ENCODE measurements at regions not wholly inside any gene's neighbourhood (a gene's known extent, or its start where the extent isn't known, plus 50 kb on each side); places are given as distances from the start of the nearest gene placed in this dataset.

- Histone ChIP-seq H3K27ac (no peak overlapping the region), H3K4me3 (ENCODE audit: low read depth, low read length) (no peak overlapping the region), H3K27me3 (ENCODE audit: insufficient read depth, low read depth, severe bottlenecking) (no peaks in the 10 kb centered on the region), H3K9me3 (ENCODE audit: severe bottlenecking) (no peaks in the 10 kb centered on the region), H3K36me3 (no peaks in the 10 kb centered on the region)
- DNase-seq, result no peak
- TF ChIP-seq, protein P1, sequence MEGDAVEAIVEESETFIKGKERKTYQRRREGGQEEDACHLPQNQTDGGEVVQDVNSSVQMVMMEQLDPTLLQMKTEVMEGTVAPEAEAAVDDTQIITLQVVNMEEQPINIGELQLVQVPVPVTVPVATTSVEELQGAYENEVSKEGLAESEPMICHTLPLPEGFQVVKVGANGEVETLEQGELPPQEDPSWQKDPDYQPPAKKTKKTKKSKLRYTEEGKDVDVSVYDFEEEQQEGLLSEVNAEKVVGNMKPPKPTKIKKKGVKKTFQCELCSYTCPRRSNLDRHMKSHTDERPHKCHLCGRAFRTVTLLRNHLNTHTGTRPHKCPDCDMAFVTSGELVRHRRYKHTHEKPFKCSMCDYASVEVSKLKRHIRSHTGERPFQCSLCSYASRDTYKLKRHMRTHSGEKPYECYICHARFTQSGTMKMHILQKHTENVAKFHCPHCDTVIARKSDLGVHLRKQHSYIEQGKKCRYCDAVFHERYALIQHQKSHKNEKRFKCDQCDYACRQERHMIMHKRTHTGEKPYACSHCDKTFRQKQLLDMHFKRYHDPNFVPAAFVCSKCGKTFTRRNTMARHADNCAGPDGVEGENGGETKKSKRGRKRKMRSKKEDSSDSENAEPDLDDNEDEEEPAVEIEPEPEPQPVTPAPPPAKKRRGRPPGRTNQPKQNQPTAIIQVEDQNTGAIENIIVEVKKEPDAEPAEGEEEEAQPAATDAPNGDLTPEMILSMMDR (IDR thresholded peaks at IDR 0.05; ENCODE audit: low read depth, low read length), result no peak
Measured at GRCh38 chr1:4307911-4308545, 346.4 kb upstream of the AJAP1 start.

- Histone ChIP-seq H3K36me3 (no peaks in the 10 kb centered on the region), H3K9me3 (ENCODE audit: severe bottlenecking) (peaks cover 5% of the 10 kb centered on the region), H3K27me3 (ENCODE audit: insufficient read depth, low read depth, severe bottlenecking) (no peaks in the 10 kb centered on the region), H3K27ac (no peak overlapping the region), H3K4me3 (ENCODE audit: low read depth, low read length) (no peak overlapping the region)
- no peak for DNase-seq
- TF ChIP-seq, protein P1 (IDR thresholded peaks at IDR 0.05; ENCODE audit: low read depth, low read length), result no peak
Measured at GRCh38 chr1:4308806-4309205, 345.6 kb upstream of the AJAP1 start.

DNA sequence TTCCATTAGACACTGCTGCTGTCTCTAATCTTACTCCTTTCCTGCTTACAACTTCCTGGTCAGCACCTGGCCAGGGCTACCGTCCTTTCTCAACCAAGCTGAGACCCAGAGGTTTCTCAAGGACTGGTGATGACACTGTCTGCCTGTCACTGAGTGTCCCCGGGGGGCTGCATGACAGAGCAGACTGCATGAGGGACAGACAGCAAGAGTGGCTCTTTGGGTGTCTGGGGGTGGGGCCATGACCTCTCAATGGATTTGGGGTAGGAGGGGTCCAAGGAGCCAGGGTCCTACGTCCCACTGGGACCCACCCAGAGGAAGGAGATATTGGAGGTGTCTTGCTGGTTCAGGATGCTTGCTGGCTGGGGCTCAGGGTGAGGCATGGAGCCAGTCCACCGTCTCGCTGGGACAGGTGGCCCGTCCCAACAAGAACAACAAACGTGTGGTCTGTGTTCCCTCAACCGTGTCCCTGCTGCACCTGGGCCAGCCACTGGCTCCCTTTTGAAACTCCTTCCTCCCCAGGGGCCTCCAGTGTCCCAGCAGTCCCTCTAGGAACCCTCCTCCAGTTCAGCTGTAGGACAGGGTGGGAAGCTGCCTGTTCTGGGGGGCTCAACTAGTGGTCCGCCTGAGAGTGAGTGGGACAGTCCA lies 344.6 kb upstream of the AJAP1 start:
- H3K9me3 ChIP-seq (ENCODE audit: severe bottlenecking), result peaks cover 11% of the 10 kb centered on the region

DNA sequence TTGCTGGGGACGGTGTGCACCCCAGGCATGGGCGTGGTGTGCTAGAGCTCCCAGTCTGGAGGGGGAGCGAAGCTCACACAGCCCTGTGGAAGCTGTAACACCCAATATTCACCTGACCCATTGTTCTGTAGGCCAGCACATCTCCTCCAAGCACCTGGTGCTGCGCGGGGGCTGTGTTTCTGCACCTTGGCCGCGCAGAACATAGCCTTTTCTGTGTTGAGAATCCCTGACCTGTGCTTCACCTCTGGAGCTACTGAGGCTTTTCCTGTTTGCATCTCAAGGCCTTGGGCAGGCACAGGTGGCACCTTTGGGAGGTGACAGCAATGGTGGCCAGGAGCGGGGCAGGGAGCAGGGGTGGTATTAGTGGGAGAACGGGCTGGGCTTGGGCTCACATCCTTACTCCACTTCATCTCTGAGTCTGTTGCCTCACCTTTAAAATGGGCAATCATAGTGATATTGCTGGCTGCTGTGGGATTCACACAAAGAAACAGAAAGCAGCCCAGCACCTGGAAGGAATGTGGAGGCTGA lies 343.9 kb upstream of the AJAP1 start:
- Histone ChIP-seq H3K9me3 (ENCODE audit: severe bottlenecking) (peaks cover 11% of the 10 kb centered on the region), H3K27ac (no peak overlapping the region), H3K4me3 (ENCODE audit: low read depth, low read length) (no peak overlapping the region), H3K36me3 (no peaks in the 10 kb centered on the region), H3K27me3 (ENCODE audit: insufficient read depth, low read depth, severe bottlenecking) (no peaks in the 10 kb centered on the region)
- no peak for DNase-seq
- TF ChIP-seq, protein P1 (IDR thresholded peaks at IDR 0.05; ENCODE audit: low read depth, low read length), result no peak

More for the DNA sequence above, 344.6 kb upstream of the AJAP1 start:
- no peak for DNase-seq
- no peak overlapping the region for H3K4me3 ChIP-seq (ENCODE audit: low read depth, low read length)
- TF ChIP-seq, protein P1 (IDR thresholded peaks at IDR 0.05; ENCODE audit: low read depth, low read length), result no peak
- H3K27me3 ChIP-seq (ENCODE audit: insufficient read depth, low read depth, severe bottlenecking), result no peaks in the 10 kb centered on the region
- no peaks in the 10 kb centered on the region for H3K36me3 ChIP-seq
- H3K27ac ChIP-seq, result no peak overlapping the region

GRCh38 chr1:4312024-4312423 lies 342.4 kb upstream of the AJAP1 start:
- TF ChIP-seq, protein P1 (IDR thresholded peaks at IDR 0.05; ENCODE audit: low read depth, low read length), result no peak
- no peak for DNase-seq
- Histone ChIP-seq H3K27ac (no peak overlapping the region), H3K4me3 (ENCODE audit: low read depth, low read length) (no peak overlapping the region), H3K27me3 (ENCODE audit: insufficient read depth, low read depth, severe bottlenecking) (no peaks in the 10 kb centered on the region), H3K9me3 (ENCODE audit: severe bottlenecking) (peaks cover 11% of the 10 kb centered on the region), H3K36me3 (no peaks in the 10 kb centered on the region)
